Fibroblast of lung (primary cell): ENCODE measurements at regions not wholly inside any gene's neighbourhood (a gene's known extent, or its start where the extent isn't known, plus 50 kb on each side); places are given as distances from the start of the nearest gene placed in this dataset.
"Not testable (repeated sequence)": the region's sequence is repeated elsewhere in the genome, so short reads cannot be mapped to it uniquely, and the experiment has no call there.

Experiments used
- DNase-seq, 2 donors: peaks; one replicate each; pipeline versions ENCODE4 v3.0.0 to v3.0.0-alpha.2; 2010; ENCODE audit warnings: low read depth in 2 of 2
- H2AFZ ChIP-seq: 2 replicates; pipeline ENCODE4 v1.5.1; 2012; ENCODE audit warnings: low read length, control low read depth, inconsistent platforms
- H3K27ac ChIP-seq: 2 replicates; pipeline ENCODE4 v1.5.1; 2011; ENCODE audit warnings: low read length, control low read depth; ENCODE audit not compliant: insufficient read depth
- H3K27me3 ChIP-seq: 2 replicates; pipeline ENCODE4 v1.5.1; 2011; ENCODE audit warnings: mild to moderate bottlenecking, low read length; ENCODE audit not compliant: control insufficient read depth, insufficient read depth
- H3K36me3 ChIP-seq: 2 replicates; pipeline ENCODE4 v1.5.1; 2011; ENCODE audit warnings: low read length; ENCODE audit not compliant: control insufficient read depth, insufficient read depth
- H3K4me1 ChIP-seq: 2 replicates; pipeline ENCODE4 v1.5.1; 2011; ENCODE audit warnings: low read length; ENCODE audit not compliant: control insufficient read depth, insufficient read depth; ENCODE audit errors: extremely low read depth
- H3K4me2 ChIP-seq: 2 replicates; pipeline ENCODE4 v1.5.1; 2011; ENCODE audit warnings: low read length, control low read depth; ENCODE audit not compliant: insufficient read depth; ENCODE audit errors: extremely low read depth
- H3K4me3 ChIP-seq, 4 experiments: fragments of 200-600 bp in 1 of 4; sonication (generic) in 1 of 4; replicated peaks in 1 of 4; 2 replicates each; pipeline ENCODE4 v1.5.1; 2011 to 2016; ENCODE audit warnings: low read length in 4 of 4, low read depth in 3 of 4, mild to moderate bottlenecking in 3 of 4, control low read depth in 2 of 4, inconsistent platforms in 1 of 4, mixed read lengths in 1 of 4; ENCODE audit not compliant: insufficient read depth in 1 of 4; ENCODE audit errors: control extremely low read depth in 1 of 4
- H3K79me2 ChIP-seq: 2 replicates; pipeline ENCODE4 v1.5.1; 2012; ENCODE audit warnings: mild to moderate bottlenecking, low read length, inconsistent platforms; ENCODE audit not compliant: control insufficient read depth, insufficient read depth
- H3K9ac ChIP-seq: 2 replicates; pipeline ENCODE4 v1.5.1; 2011; ENCODE audit warnings: mild to moderate bottlenecking, low read length, control low read depth; ENCODE audit not compliant: insufficient read depth
- H3K9me3 ChIP-seq: 2 replicates; pipeline ENCODE4 v1.5.1; 2012; ENCODE audit warnings: low read depth, low read length; ENCODE audit not compliant: control insufficient read depth, insufficient read depth
- H4K20me1 ChIP-seq: 2 replicates; pipeline ENCODE4 v1.5.1; 2011; ENCODE audit warnings: low read length; ENCODE audit not compliant: control insufficient read depth, insufficient read depth; ENCODE audit errors: extremely low read depth
- CTCF ChIP-seq, 2 donors: IDR thresholded peaks in 1 of 2; conservative IDR thresholded peaks in 1 of 2; 1 replicate in 1 of 2; 2 replicates in 1 of 2; pipeline ENCODE4 v1.5.1; 2011 to 2012; ENCODE audit warnings: low read length in 2 of 2, control low read depth in 1 of 2, inconsistent platforms in 1 of 2, low read depth in 1 of 2, mild to moderate bottlenecking in 1 of 2
- EZH2 ChIP-seq: IDR thresholded peaks from 2 replicates; pipeline ENCODE4 v1.5.1; 2012; ENCODE audit warnings: low read length, control low read depth, mild to moderate bottlenecking; ENCODE audit errors: missing control alignments

- Histone ChIP-seq H4K20me1 (no peaks in the 10 kb centered on the region), H3K9ac (no peak overlapping the region), H2AFZ (no peak overlapping the region), H3K36me3 (no peaks in the 10 kb centered on the region), H3K4me3 (no peak overlapping the region), H3K4me2 (no peak overlapping the region), H3K4me1 (no peaks in the 10 kb centered on the region), H3K79me2 (no peaks in the 10 kb centered on the region), H3K27me3 (no peaks in the 10 kb centered on the region), H3K27ac (no peak overlapping the region), H3K9me3 (no peaks in the 10 kb centered on the region)
- TF ChIP-seq CTCF (conservative IDR thresholded peaks at IDR 0.05 in 1 of 2, IDR thresholded peaks at IDR 0.05 in 1 of 2; ENCODE audit: low read depth in 1 of 2, low read length in 2 of 2) (no peak), EZH2 (no peak)
- no peak for DNase-seq
These were observed 958.9 kb upstream of the CNTN5 start for GRCh38 chr11:98061858-98062257.

- no peak for DNase-seq
- H4K20me1 ChIP-seq, result no peaks in the 10 kb centered on the region
- H3K27ac ChIP-seq, result no peak overlapping the region
- TF ChIP-seq CTCF (conservative IDR thresholded peaks at IDR 0.05 in 1 of 2, IDR thresholded peaks at IDR 0.05 in 1 of 2; ENCODE audit: low read depth in 1 of 2, low read length in 2 of 2) (no peak), EZH2 (no peak)
- no peaks in the 10 kb centered on the region for H3K27me3 ChIP-seq
- no peaks in the 10 kb centered on the region for H3K79me2 ChIP-seq
- no peak overlapping the region for H2AFZ ChIP-seq
- H3K9ac ChIP-seq, result no peak overlapping the region
- H3K4me3 ChIP-seq, result no peak overlapping the region
- no peaks in the 10 kb centered on the region for H3K36me3 ChIP-seq
- no peaks in the 10 kb centered on the region for H3K9me3 ChIP-seq
- no peaks in the 10 kb centered on the region for H3K4me1 ChIP-seq
- no peak overlapping the region for H3K4me2 ChIP-seq
These were observed 958.0 kb upstream of the CNTN5 start for GRCh38 chr11:98062714-98063113.

GRCh38 chr11:98068251-98068650, 952.5 kb upstream of the CNTN5 start:
- no peak overlapping the region for H3K9ac ChIP-seq
- no peak for DNase-seq
- no peaks in the 10 kb centered on the region for H3K36me3 ChIP-seq
- H3K79me2 ChIP-seq, result no peaks in the 10 kb centered on the region
- H3K4me3 ChIP-seq, result no peak overlapping the region
- no peaks in the 10 kb centered on the region for H3K4me1 ChIP-seq
- no peak for TF ChIP-seq EZH2
- TF ChIP-seq CTCF (conservative IDR thresholded peaks at IDR 0.05 in 1 of 2, IDR thresholded peaks at IDR 0.05 in 1 of 2; ENCODE audit: low read depth in 1 of 2, low read length in 2 of 2), result no peak
- H2AFZ ChIP-seq, result no peak overlapping the region
- H4K20me1 ChIP-seq, result no peaks in the 10 kb centered on the region
- no peaks in the 10 kb centered on the region for H3K27me3 ChIP-seq
- no peaks in the 10 kb centered on the region for H3K9me3 ChIP-seq
- no peak overlapping the region for H3K27ac ChIP-seq
- no peak overlapping the region for H3K4me2 ChIP-seq

GRCh38 chr11:98069147-98069546, 951.6 kb upstream of the CNTN5 start:
- H3K9me3 ChIP-seq, H3K4me2 ChIP-seq, H3K79me2 ChIP-seq, H3K27ac ChIP-seq, H4K20me1 ChIP-seq, H3K4me3 ChIP-seq, H2AFZ ChIP-seq, H3K4me1 ChIP-seq, H3K9ac ChIP-seq, DNase-seq, H3K27me3 ChIP-seq, H3K36me3 ChIP-seq: not testable (repeated sequence)
